GM12878 (cell line): ENCODE measurements at regions not wholly inside any gene's neighbourhood (a gene's known extent, or its start where the extent isn't known, plus 50 kb on each side); places are given as distances from the start of the nearest gene placed in this dataset.
"Not testable (repeated sequence)": the region's sequence is repeated elsewhere in the genome, so short reads cannot be mapped to it uniquely, and the experiment has no call there.

Experiments
- ATAC-seq: fragments of 200-7000 bp; cut with Tn5 transposase; 3 replicates; pipeline ENCODE4 v1.9.1; 2020; ENCODE audit warnings: mild to moderate bottlenecking, moderate library complexity
- BruUV-seq: library from RNA; stranded (reverse); fragments of 400-500 nt; replicated peaks from 2 replicates; lab custom pipeline; 2021; lab: Mats Ljungman, UMichigan
- CTCF ChIA-PET: fragments of 300-600 bp; sonication (Branson Sonifier 250); formaldehyde crosslinking; extraction: SDS; loops from one replicate; lab custom pipeline; 2021; ENCODE audit warnings: inconsistent platforms; lab: Yijun Ruan, JAX
- POLR2A ChIA-PET: fragments of 350-600 bp; formaldehyde crosslinking; extraction: SDS; loops from one replicate; lab custom pipeline; 2021; ENCODE audit warnings: inconsistent platforms; lab: Charles Lee
- RAD21 ChIA-PET: fragments of 300-600 bp; sonication (Branson Sonifier 250); formaldehyde crosslinking; loops from one replicate; lab custom pipeline; 2023; ENCODE audit warnings: antibody characterized with exemption; ENCODE audit not compliant: unreplicated experiment; lab: Charles Lee
- SMC1A ChIA-PET: fragments of 300-600 bp; sonication (Branson Sonifier 250); formaldehyde crosslinking; loops from one replicate; lab custom pipeline; 2023; ENCODE audit not compliant: unreplicated experiment, uncharacterized antibody; lab: Charles Lee
- DNase-seq: peaks from one replicate; pipeline ENCODE4 v3.0.0-alpha.2; 2011; ENCODE audit warnings: low read depth, low spot score
- FAIRE-seq: peaks from 3 replicates; lab custom pipeline; 2011; peaks lifted over from hg19 to GRCh38; lab: Jason Lieb, UNC
- H2AFZ ChIP-seq: 2 replicates; pipeline ENCODE4 v1.6.0; 2011; ENCODE audit warnings: low read depth, low read length, control low read depth; ENCODE audit not compliant: control insufficient read depth
- H3K27ac ChIP-seq: 2 replicates; pipeline ENCODE4 v1.5.1; 2011; ENCODE audit warnings: control low read depth; ENCODE audit not compliant: control insufficient read depth, insufficient read depth
- H3K27me3 ChIP-seq, 2 experiments: replicated peaks in 1 of 2; 2 replicates each; pipeline versions ENCODE4 v1.6.0 to v1.6.1; 2011; ENCODE audit warnings: low read length in 1 of 2; ENCODE audit not compliant: control insufficient read depth in 2 of 2, insufficient read depth in 2 of 2
- H3K36me3 ChIP-seq, 2 experiments: 2 replicates each; pipeline ENCODE4 v1.5.1; 2011; ENCODE audit warnings: low read length in 1 of 2; ENCODE audit not compliant: control insufficient read depth in 2 of 2, insufficient read depth in 2 of 2
- H3K4me1 ChIP-seq: 2 replicates; pipeline ENCODE4 v1.6.1; 2011; ENCODE audit warnings: mild to moderate bottlenecking, low read length, moderate library complexity, mixed read lengths; ENCODE audit not compliant: control insufficient read depth, insufficient read depth
- H3K4me2 ChIP-seq: 2 replicates; pipeline ENCODE4 v1.6.0; 2011; ENCODE audit warnings: control low read depth; ENCODE audit not compliant: control insufficient read depth, insufficient read depth
- H3K4me3 ChIP-seq: fragments of 200-600 bp; sonication (generic); 2 replicates; pipeline ENCODE4 v1.5.1; 2016
- H3K79me2 ChIP-seq: 2 replicates; pipeline ENCODE4 v1.6.0; 2011; ENCODE audit warnings: low read length; ENCODE audit not compliant: control insufficient read depth, insufficient read depth
- H3K9ac ChIP-seq: 2 replicates; pipeline ENCODE4 v1.8.0; 2011; ENCODE audit warnings: low read length, control low read depth, mixed read lengths; ENCODE audit not compliant: control insufficient read depth, insufficient read depth
- H3K9me3 ChIP-seq: replicated peaks from 3 replicates; pipeline ENCODE4 v1.5.1; 2011; ENCODE audit warnings: mild to moderate bottlenecking, low read length; ENCODE audit not compliant: control insufficient read depth, insufficient read depth
- H4K20me1 ChIP-seq: 2 replicates; pipeline ENCODE4 v1.6.0; 2011; ENCODE audit not compliant: control insufficient read depth, insufficient read depth
- ATF2 ChIP-seq: IDR thresholded peaks from 2 replicates; pipeline ENCODE4 v1.6.1; 2012; ENCODE audit warnings: low read length, inconsistent platforms
- E4F1 ChIP-seq: fragments of 450-650 bp; IDR thresholded peaks from 2 replicates; pipeline ENCODE4 v1.6.1; 2018; ENCODE audit warnings: borderline replicate concordance, mild to moderate bottlenecking; ENCODE audit not compliant: partially characterized antibody
- FOXK2 ChIP-seq: fragments of 450-650 bp; IDR thresholded peaks from 2 replicates; pipeline ENCODE4 v1.6.1; 2017; ENCODE audit warnings: mild to moderate bottlenecking, moderate library complexity
- HSF1 ChIP-seq: fragments of 150-350 bp; IDR thresholded peaks from 2 replicates; pipeline ENCODE4 v1.6.1; 2014; ENCODE audit warnings: mild to moderate bottlenecking, low read depth, low read length
- MAX ChIP-seq: IDR thresholded peaks from 2 replicates; pipeline ENCODE4 v1.6.1; 2012; ENCODE audit warnings: low read depth, low read length, improper control_type of control experiment
- MEF2B ChIP-seq: fragments of 450-650 bp; IDR thresholded peaks from 2 replicates; pipeline ENCODE4 v1.6.1; 2018; ENCODE audit warnings: mild to moderate bottlenecking, moderate library complexity; ENCODE audit not compliant: partially characterized antibody, poor library complexity, severe bottlenecking
- POLR2AphosphoS2 ChIP-seq: IDR thresholded peaks from 2 replicates; pipeline ENCODE4 v1.6.1; 2011; ENCODE audit warnings: low read depth, mild to moderate bottlenecking, low read length, improper control_type of control experiment, moderate library complexity
- ZNF274 ChIP-seq: IDR thresholded peaks from one replicate; pipeline ENCODE4 v1.8.0; 2011; ENCODE audit not compliant: insufficient read length, insufficient read depth
- ZNF622 ChIP-seq: fragments of 450-650 bp; IDR thresholded peaks from 2 replicates; pipeline ENCODE4 v1.6.1; 2017; ENCODE audit warnings: mild to moderate bottlenecking, inconsistent platforms
- ZSCAN29 ChIP-seq: fragments of 450-650 bp; IDR thresholded peaks from 2 replicates; pipeline ENCODE4 v1.6.1; 2017; ENCODE audit warnings: mild to moderate bottlenecking, moderate library complexity
- WGBS: methylation state at CpG from one replicate; pipeline ENCODE4 v1.1.6; 2016; ENCODE audit warnings: low lambda C conversion rate; ENCODE audit not compliant: insufficient replicate concordance, insufficient coverage; ENCODE audit errors: missing lambda C conversion rate; 5-methylcytosine and 5-hydroxymethylcytosine counted together
- in situ Hi-C: fragments of 300-500 bp; cut with MboI; formaldehyde crosslinking; loops from 9 replicates; pipeline ENCODE4 v1.14.3; 2018; ENCODE audit warnings: mixed read lengths
- intact Hi-C: fragments of 100-400 bp; cut with micrococcal nuclease; formaldehyde crosslinking; loops from one replicate; pipeline ENCODE4 v1.14.2; 2022; ENCODE audit not compliant: unreplicated experiment

GRCh38 chr21:25183577-25183976 lies 423.7 kb downstream of the MRPL39 start (continued):
- TF ChIP-seq ATF2 = no peak
- no peak for TF ChIP-seq FOXK2
- TF ChIP-seq POLR2AphosphoS2 = no peak
- TF ChIP-seq ZSCAN29 = no peak

- DNase-seq, H3K27ac ChIP-seq, POLR2A ChIA-PET, in situ Hi-C loops, RAD21 ChIA-PET, H3K4me3 ChIP-seq, intact Hi-C loops, H3K36me3 ChIP-seq, H3K4me2 ChIP-seq, H2AFZ ChIP-seq, H3K27me3 ChIP-seq, H3K79me2 ChIP-seq, BruUV-seq, H4K20me1 ChIP-seq, ATAC-seq, H3K9ac ChIP-seq, FAIRE-seq, SMC1A ChIA-PET, H3K9me3 ChIP-seq: not testable (repeated sequence)
- peaks cover 13% of the 10 kb centered on the region for H3K4me1 ChIP-seq
- WGBS = 76% methylated on average over 3 of the region's 3 CpGs
- CTCF ChIA-PET = interaction anchor here (1.4 kb wide), 1 partner anchor 279 kb away, joined by 3 read pairs; no protein-coding TSS in a partner anchor
These were observed 425.6 kb downstream of the MRPL39 start for GRCh38 chr21:25181690-25182089.

- H2AFZ ChIP-seq = no peak overlapping the region
- no peak overlapping the region for H3K4me3 ChIP-seq
- RAD21 ChIA-PET = no interaction called here
- TF ChIP-seq ZNF622 (no peak), MAX (no peak), E4F1 (no peak), MEF2B (no peak), ZNF274 (no peak), HSF1 (no peak)
- H3K4me2 ChIP-seq = no peak overlapping the region
- no peaks in the 10 kb centered on the region for H3K27me3 ChIP-seq
- peaks cover 12% of the 10 kb centered on the region for H3K4me1 ChIP-seq
- no peak overlapping the region for H3K9ac ChIP-seq
- no TSS peak for BruUV-seq
- POLR2A ChIA-PET = no interaction called here
- intact Hi-C loops (loop anchor here (5.0 to 10.0 kb wide), 5 partner anchors 137 to 386 kb away; no protein-coding TSS in a partner anchor), in situ Hi-C loops (loop anchor here (10.0 kb wide), 1 partner anchor 284 kb away; no protein-coding TSS in a partner anchor)
- peaks cover 4% of the 10 kb centered on the region; the same call in 2 of the 3 replicates for H3K9me3 ChIP-seq
- CTCF ChIA-PET = no interaction called here
- DNase-seq (no peak), ATAC-seq (no peak), FAIRE-seq (no peak)
- 100% methylated on average over 1 of the region's 1 CpG for WGBS
- H4K20me1 ChIP-seq = no peaks in the 10 kb centered on the region
- no peaks in the 10 kb centered on the region for H3K36me3 ChIP-seq
- H3K27ac ChIP-seq = no peak overlapping the region
- SMC1A ChIA-PET = no interaction called here
- H3K79me2 ChIP-seq = no peaks in the 10 kb centered on the region
These were observed 428.2 kb downstream of the MRPL39 start for GRCh38 chr21:25179116-25179515.
